SK-N-SH treated with all-trans-retinoic acid at 6 μM for 48 hours (cell line): ENCODE measurements at regions not wholly inside any gene's neighbourhood (a gene's known extent, or its start where the extent isn't known, plus 50 kb on each side); places are given as distances from the start of the nearest gene placed in this dataset.

ENCODE experiments used
- BACH2 ChIP-seq: fragments of 250-450 bp; sonication (Bioruptor Pico); IDR thresholded peaks from 2 replicates; pipeline ENCODE4 v1.9.0; 2021; ENCODE audit warnings: mild to moderate bottlenecking, borderline replicate concordance
- CSDC2 ChIP-seq: fragments of 250-450 bp; sonication (Bioruptor Pico); IDR thresholded peaks from 2 replicates; pipeline ENCODE4 v1.5.0; 2020; ENCODE audit warnings: mild to moderate bottlenecking, moderate library complexity
- CSRNP3 ChIP-seq: fragments of 250-450 bp; sonication (Bioruptor Pico); IDR thresholded peaks from 2 replicates; pipeline ENCODE4 v1.5.1; 2021; ENCODE audit warnings: mild to moderate bottlenecking, moderate library complexity
- ESRRG ChIP-seq: fragments of 250-450 bp; sonication (Bioruptor Pico); IDR thresholded peaks from 2 replicates; pipeline ENCODE4 v1.6.1; 2021; ENCODE audit warnings: mild to moderate bottlenecking
- ISL1 ChIP-seq: fragments of 250-450 bp; sonication (Bioruptor Pico); IDR thresholded peaks from 2 replicates; pipeline ENCODE4 v2.1.2; 2022; ENCODE audit warnings: mild to moderate bottlenecking, moderate library complexity
- PPARA ChIP-seq: fragments of 250-450 bp; sonication (Bioruptor Pico); IDR thresholded peaks from 2 replicates; pipeline ENCODE4 v1.5.0; 2020; ENCODE audit warnings: mild to moderate bottlenecking, borderline replicate concordance
- TSHZ2 ChIP-seq: fragments of 250-450 bp; sonication (Bioruptor Pico); IDR thresholded peaks from 2 replicates; pipeline ENCODE4 v1.5.0; 2020; ENCODE audit warnings: mild to moderate bottlenecking, moderate library complexity
- ZFP3 ChIP-seq: fragments of 250-450 bp; sonication (Bioruptor Pico); IDR thresholded peaks from 2 replicates; pipeline ENCODE4 v1.5.0; 2020; ENCODE audit warnings: mild to moderate bottlenecking, moderate library complexity
- ZNF70 ChIP-seq: fragments of 450-650 bp; formaldehyde crosslinking; IDR thresholded peaks from 2 replicates; pipeline ENCODE4 v1.5.0; 2020; ENCODE audit warnings: mild to moderate bottlenecking, moderate library complexity

- TF ChIP-seq ISL1: no peak
- TF ChIP-seq PPARA (CRISPR knock-in tag): no peak
- TF ChIP-seq ESRRG (CRISPR knock-in tag): no peak
- TF ChIP-seq CSRNP3 (CRISPR knock-in tag): no peak
- no peak for TF ChIP-seq ZNF70
- no peak for TF ChIP-seq BACH2 (CRISPR knock-in tag)
- no peak for TF ChIP-seq ZFP3 (CRISPR knock-in tag)
- no peak for TF ChIP-seq CSDC2 (CRISPR knock-in tag)
- TF ChIP-seq TSHZ2 (CRISPR knock-in tag): no peak
Observed at GRCh38 chr17:70882504-70882903, 713.2 kb downstream of the KCNJ2 start.
